Heart right ventricle (tissue), 16 donors: ENCODE measurements at regions not wholly inside any gene's neighbourhood (a gene's known extent, or its start where the extent isn't known, plus 50 kb on each side); places are given as distances from the start of the nearest gene placed in this dataset.

Source experiments
- ATAC-seq, 8 donors: fragments of 200-7000 bp; cut with Tn5 transposase; one replicate each; pipeline ENCODE4 v1.9.1; 2020; ENCODE audit warnings: mild to moderate bottlenecking in 8 of 8, moderate library complexity in 8 of 8, moderate number of reproducible peaks in 1 of 8
- DNase-seq, 2 donors: peaks; one replicate each; pipeline ENCODE4 v3.0.0-alpha.2; 2020
- H3K27ac ChIP-seq, 10 donors: fragments of 200-600 bp; sonication (generic) in 2 of 10; one replicate each; pipeline versions ENCODE4 v1.5.0 to v1.8.0; 2020 to 2022; ENCODE audit warnings: mild to moderate bottlenecking in 3 of 10
- H3K27me3 ChIP-seq, 7 donors: fragments of 200-600 bp; one replicate each; pipeline ENCODE4 v1.8.0; 2021 to 2022; ENCODE audit warnings: mild to moderate bottlenecking in 2 of 7
- H3K36me3 ChIP-seq, 9 donors: fragments of 200-600 bp; sonication (generic) in 1 of 9; one replicate each; pipeline versions ENCODE4 v1.5.0 to v1.8.0; 2020 to 2022; ENCODE audit warnings: mild to moderate bottlenecking in 2 of 9
- H3K4me1 ChIP-seq, 9 donors: fragments of 200-600 bp; sonication (generic) in 1 of 9; one replicate each; pipeline versions ENCODE4 v1.5.0 to v1.8.0; 2020 to 2022; ENCODE audit warnings: mild to moderate bottlenecking in 4 of 9
- H3K4me3 ChIP-seq, 10 donors: fragments of 200-600 bp; sonication (generic) in 2 of 10; one replicate each; pipeline versions ENCODE4 v1.5.0 to v1.8.0; 2020 to 2022; ENCODE audit warnings: mild to moderate bottlenecking in 7 of 10, moderate library complexity in 2 of 10
- H3K9me3 ChIP-seq, 11 donors: fragments of 200-600 bp in 10 of 11; sonication (generic) in 2 of 11; one replicate each; pipeline versions ENCODE4 v1.5.0 to v1.8.0; 2013 to 2022; ENCODE audit warnings: mild to moderate bottlenecking in 2 of 11, control low read depth in 1 of 11, moderate library complexity in 1 of 11
- CTCF ChIP-seq, 9 donors: fragments of 200-600 bp; sonication (generic) in 2 of 9; IDR thresholded peaks; one replicate each; pipeline versions ENCODE4 v1.5.0 to v1.8.0; 2021 to 2022; ENCODE audit warnings: antibody characterized with exemption in 9 of 9, mild to moderate bottlenecking in 5 of 9, moderate library complexity in 1 of 9
- WGBS, 2 donors: extraction: QIAGEN DNeasy Blood & Tissue Kit; methylation state at CpG; one replicate each; pipeline ENCODE4 v1.1.7; 2013; ENCODE audit warnings: inconsistent platforms in 1 of 2; 5-methylcytosine and 5-hydroxymethylcytosine counted together
- intact Hi-C, 10 donors: fragments of 100-400 bp; cut with DNase I; formaldehyde crosslinking; loops; one replicate each; pipeline versions ENCODE4 v1.11.1 to v1.14.2; 2022
- donor health status: Arrhythmogenic right ventricular cardiomyopathy.
- donor health status: ischemic (EF 13 %, LVEDD 7.1; RV severe dilation, severe dysfunction).
- donor health status: healthy with polysubstance abuse.
- donor health status: DM: no; HTN: yes; CAD: no.
- donor health status: DM: no; HTN: no; CAD: no.
- donor health status: ischemic (EF 25% LVEDD 6.9; RV normal size, moderate dysfunction).
- donor health status: ischemic (EF 25% LVEDD 5.7; RV mildly dilated, moderate dysfunction).
- donor health status: healthy.
- donor health status: DM: yes; HTN: yes; CAD: no.
- donor health status: Ischemic cardiomyopathy.
- donor health status: ischemic (EF 35%, LVEDD 5.7; RV mildly dilated, moderate dysfunction).
- donor health status: nonischemic (EF 11% LVEDD 7.7; RV severe dilation, severe dysfunction).
- donor health status: DM: yes; HTN: yes; CAD: no.
- donor health status: PGD.
- donor health status: ischemic (EF 29% LVEDD 5.4; RV normal size, mild dysfunction).
- donor health status: nonischemic (EF 23%, LVEDD 6.1; RV moderate dilation, normal function).

- intact Hi-C loops: no loop called here
- 84 to 93% methylated on average over 2 of the region's 2 CpGs for WGBS, 2 donors
- H3K27me3 ChIP-seq: peaks cover 0 to 6% (median 0%) of the 10 kb centered on the region in 7 donors
- H3K4me3 ChIP-seq: no peak overlapping the region
- H3K27ac ChIP-seq: no peak overlapping the region
- peaks cover 0 to 4% (median 0%) of the 10 kb centered on the region in 11 donors for H3K9me3 ChIP-seq
- H3K36me3 ChIP-seq: no peaks in the 10 kb centered on the region
- DNase-seq: no peak
- ATAC-seq: no peak
- no peak for TF ChIP-seq CTCF (IDR thresholded peaks at IDR 0.05)
- H3K4me1 ChIP-seq: no peaks in the 10 kb centered on the region
Observed at GRCh38 chr2:236796236-236796635, 226.6 kb downstream of the ACKR3 start.

GRCh38 chr2:236797411-236797810 lies 227.8 kb downstream of the ACKR3 start:
- H3K27ac ChIP-seq: no peak overlapping the region
- H3K9me3 ChIP-seq: peaks cover 0 to 4% (median 0%) of the 10 kb centered on the region in 11 donors
- ATAC-seq (no peak), DNase-seq (no peak)
- H3K27me3 ChIP-seq: peaks cover 0 to 4% (median 0%) of the 10 kb centered on the region in 7 donors
- WGBS, 2 donors: 75 to 82% methylated on average over 7 of the region's 7 CpGs
- TF ChIP-seq CTCF (IDR thresholded peaks at IDR 0.05): no peak
- intact Hi-C loops: no loop called here
- no peaks in the 10 kb centered on the region for H3K4me1 ChIP-seq
- H3K4me3 ChIP-seq: no peak overlapping the region
- H3K36me3 ChIP-seq: no peaks in the 10 kb centered on the region

DNA sequence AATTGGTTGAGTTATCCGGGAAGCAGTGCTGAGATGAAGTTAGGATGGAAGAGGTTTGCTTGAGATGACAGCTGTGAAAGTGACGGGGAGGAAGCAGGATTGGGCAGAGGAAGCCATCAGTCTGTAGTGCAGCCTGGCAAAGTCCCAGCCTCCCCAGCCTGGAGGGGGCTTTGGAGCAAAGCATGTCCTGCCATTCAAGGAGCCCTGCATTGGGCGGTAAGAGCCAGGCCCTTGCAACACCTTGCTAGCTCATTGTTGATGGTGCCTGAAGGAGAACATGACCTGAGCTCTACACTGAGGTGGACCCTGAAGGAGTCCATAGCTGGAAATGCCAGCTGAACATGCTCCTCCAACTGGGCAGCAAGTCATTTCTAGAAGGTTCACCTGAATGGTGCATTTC lies 228.9 kb downstream of the ACKR3 start:
- no peak for TF ChIP-seq CTCF (IDR thresholded peaks at IDR 0.05)
- Histone ChIP-seq H3K9me3 (no peaks in the 10 kb centered on the region), H3K36me3 (no peaks in the 10 kb centered on the region), H3K27me3 (peaks cover 0 to 11% (median 0%) of the 10 kb centered on the region in 7 donors), H3K27ac (no peak overlapping the region), H3K4me1 (no peaks in the 10 kb centered on the region), H3K4me3 (no peak overlapping the region)
- intact Hi-C loops: no loop called here
- DNase-seq (no peak), ATAC-seq (no peak)
- WGBS, 2 donors: 96 to 98% methylated on average over 3 of the region's 3 CpGs

DNA sequence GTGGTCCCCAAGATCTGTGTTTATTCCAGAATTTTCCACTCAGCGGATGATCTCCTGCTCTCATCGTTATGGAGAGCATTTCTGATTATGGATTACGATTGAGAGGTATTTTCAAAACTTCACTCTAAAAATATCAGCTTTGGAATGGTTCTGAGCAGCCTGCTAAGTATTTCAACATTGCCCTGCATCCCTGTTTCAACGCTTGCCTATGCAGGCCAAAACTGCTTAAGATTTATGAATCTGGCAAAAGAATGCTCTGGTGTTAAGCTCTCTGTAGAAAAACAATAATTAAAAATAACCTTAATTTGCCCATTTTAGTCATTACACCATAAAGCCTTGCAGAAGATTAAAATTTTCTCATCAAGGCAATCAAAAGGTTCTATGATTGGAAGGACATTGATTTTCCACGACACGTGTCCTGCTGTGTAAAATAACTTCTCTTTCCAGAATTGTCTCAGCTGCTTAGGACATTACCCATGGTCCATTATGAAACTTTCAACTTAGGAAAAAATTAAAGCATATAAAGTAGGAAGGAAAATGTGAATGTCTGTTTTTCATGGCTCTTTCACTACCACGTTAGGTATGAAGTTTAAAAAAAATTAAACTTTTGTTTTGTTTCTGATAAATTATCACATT lies 229.9 kb downstream of the ACKR3 start:
- DNase-seq (no peak), ATAC-seq (no peak)
- WGBS, 2 donors: 92 to 94% methylated on average over 7 of the region's 7 CpGs
- intact Hi-C loops: no loop called here
- TF ChIP-seq CTCF (IDR thresholded peaks at IDR 0.05): no peak
- Histone ChIP-seq H3K9me3 (no peaks in the 10 kb centered on the region), H3K27me3 (peaks cover 0 to 10% (median 0%) of the 10 kb centered on the region in 7 donors), H3K4me1 (no peaks in the 10 kb centered on the region), H3K27ac (no peak overlapping the region), H3K36me3 (no peaks in the 10 kb centered on the region), H3K4me3 (no peak overlapping the region)
